Memory B cell (primary cell): ENCODE measurements at regions not wholly inside any gene's neighbourhood (a gene's known extent, or its start where the extent isn't known, plus 50 kb on each side); places are given as distances from the start of the nearest gene placed in this dataset.

Source experiments
- ATAC-seq: fragments of 150-1000 bp; cut with Tn5 transposase; 2 replicates; pipeline ENCODE4 v1.10.0; 2021; ENCODE audit warnings: low read depth, mild to moderate bottlenecking, moderate library complexity
- DNase-seq, 2 donors: peaks; one replicate each; pipeline ENCODE4 v3.0.0; 2022; ENCODE audit warnings: low spot score in 2 of 2
- H3K27ac Mint-ChIP-seq: one replicate; pipeline ENCODE4 v1.8.0; 2022; ENCODE audit warnings: mild to moderate bottlenecking, moderate library complexity, mixed read lengths
- H3K27me3 Mint-ChIP-seq: one replicate; pipeline ENCODE4 v1.8.0; 2022; ENCODE audit warnings: mixed read lengths
- H3K36me3 Mint-ChIP-seq: one replicate; pipeline ENCODE4 v1.8.0; 2022; ENCODE audit warnings: mild to moderate bottlenecking, mixed read lengths
- H3K4me1 Mint-ChIP-seq: one replicate; pipeline ENCODE4 v1.8.0; 2022; ENCODE audit warnings: mixed read lengths
- H3K4me3 Mint-ChIP-seq: one replicate; pipeline ENCODE4 v1.8.0; 2022; ENCODE audit warnings: mild to moderate bottlenecking, moderate library complexity, mixed read lengths
- H3K9me3 Mint-ChIP-seq: one replicate; pipeline ENCODE4 v1.8.0; 2022; ENCODE audit warnings: mixed read lengths

- Mint-ChIP-seq H3K4me1 (no peaks in the 10 kb centered on the region), H3K27ac (no peak overlapping the region), H3K4me3 (no peak overlapping the region), H3K9me3 (no peaks in the 10 kb centered on the region), H3K36me3 (no peaks in the 10 kb centered on the region), H3K27me3 (peaks cover 2% of the 10 kb centered on the region)
- no peak for DNase-seq
- no peak for ATAC-seq
Measured at GRCh38 chr3:159144472-159144871, 342.6 kb downstream of the MFSD1 start.

- H3K4me1 Mint-ChIP-seq = no peaks in the 10 kb centered on the region
- H3K36me3 Mint-ChIP-seq = no peaks in the 10 kb centered on the region
- no peak for ATAC-seq
- H3K9me3 Mint-ChIP-seq = no peaks in the 10 kb centered on the region
- H3K27me3 Mint-ChIP-seq = peaks cover 2% of the 10 kb centered on the region
- no peak for DNase-seq
- no peak overlapping the region for H3K27ac Mint-ChIP-seq
- no peak overlapping the region for H3K4me3 Mint-ChIP-seq
Measured at GRCh38 chr3:159144891-159145290, 343.0 kb downstream of the MFSD1 start.

- Mint-ChIP-seq H3K27me3 (peaks cover 2% of the 10 kb centered on the region), H3K4me1 (no peaks in the 10 kb centered on the region), H3K27ac (no peak overlapping the region), H3K9me3 (no peaks in the 10 kb centered on the region), H3K36me3 (no peaks in the 10 kb centered on the region), H3K4me3 (no peak overlapping the region)
- ATAC-seq = no peak
- DNase-seq = no peak
Measured at GRCh38 chr3:159146392-159146791, 344.5 kb downstream of the MFSD1 start.

GRCh38 chr3:159146856-159147435 is 345.1 kb downstream of the MFSD1 start:
- Mint-ChIP-seq H3K4me1 (no peaks in the 10 kb centered on the region), H3K9me3 (no peaks in the 10 kb centered on the region), H3K36me3 (no peaks in the 10 kb centered on the region), H3K27me3 (peaks cover 2% of the 10 kb centered on the region), H3K27ac (no peak overlapping the region), H3K4me3 (no peak overlapping the region)
- no peak for DNase-seq
- ATAC-seq = no peak

- no peaks in the 10 kb centered on the region for H3K36me3 Mint-ChIP-seq
- H3K4me1 Mint-ChIP-seq = no peaks in the 10 kb centered on the region
- no peak for ATAC-seq
- DNase-seq = no peak
- no peak overlapping the region for H3K27ac Mint-ChIP-seq
- H3K27me3 Mint-ChIP-seq = peaks cover 2% of the 10 kb centered on the region
- no peak overlapping the region for H3K4me3 Mint-ChIP-seq
- H3K9me3 Mint-ChIP-seq = no peaks in the 10 kb centered on the region
Measured at GRCh38 chr3:159147813-159148212, 346.0 kb downstream of the MFSD1 start.

- Mint-ChIP-seq H3K36me3 (no peaks in the 10 kb centered on the region), H3K4me1 (no peaks in the 10 kb centered on the region), H3K9me3 (no peaks in the 10 kb centered on the region), H3K27ac (no peak overlapping the region), H3K4me3 (no peak overlapping the region), H3K27me3 (no peaks in the 10 kb centered on the region)
- ATAC-seq (no peak), DNase-seq (no peak)
Measured at GRCh38 chr3:159148466-159148865, 346.6 kb downstream of the MFSD1 start.

GRCh38 chr3:159149131-159149530 is 347.3 kb downstream of the MFSD1 start:
- Mint-ChIP-seq H3K9me3 (no peaks in the 10 kb centered on the region), H3K36me3 (no peaks in the 10 kb centered on the region), H3K4me3 (no peak overlapping the region), H3K27me3 (no peaks in the 10 kb centered on the region), H3K27ac (no peak overlapping the region), H3K4me1 (no peaks in the 10 kb centered on the region)
- no peak for DNase-seq
- ATAC-seq = no peak

GRCh38 chr3:159149633-159150032 is 347.8 kb downstream of the MFSD1 start:
- no peak overlapping the region for H3K27ac Mint-ChIP-seq

GRCh38 chr3:159150180-159150579 is 348.3 kb downstream of the MFSD1 start:
- no peak for DNase-seq
- peaks cover 2% of the 10 kb centered on the region for H3K27me3 Mint-ChIP-seq
- no peaks in the 10 kb centered on the region for H3K9me3 Mint-ChIP-seq
- ATAC-seq = no peak
- no peaks in the 10 kb centered on the region for H3K4me1 Mint-ChIP-seq
- H3K27ac Mint-ChIP-seq = no peak overlapping the region
- H3K4me3 Mint-ChIP-seq = no peak overlapping the region
- no peaks in the 10 kb centered on the region for H3K36me3 Mint-ChIP-seq

More at GRCh38 chr3:159149633-159150032, 347.8 kb downstream of the MFSD1 start:
- no peaks in the 10 kb centered on the region for H3K9me3 Mint-ChIP-seq
- DNase-seq (no peak), ATAC-seq (no peak)
- H3K4me3 Mint-ChIP-seq = no peak overlapping the region
- H3K27me3 Mint-ChIP-seq = no peaks in the 10 kb centered on the region
- no peaks in the 10 kb centered on the region for H3K4me1 Mint-ChIP-seq
- no peaks in the 10 kb centered on the region for H3K36me3 Mint-ChIP-seq

- DNase-seq (no peak), ATAC-seq (no peak)
- Mint-ChIP-seq H3K27me3 (peaks cover 2% of the 10 kb centered on the region), H3K9me3 (no peaks in the 10 kb centered on the region), H3K4me1 (no peaks in the 10 kb centered on the region), H3K4me3 (no peak overlapping the region), H3K36me3 (no peaks in the 10 kb centered on the region), H3K27ac (no peak overlapping the region)
Measured at GRCh38 chr3:159151130-159151529, 349.3 kb downstream of the MFSD1 start.

GRCh38 chr3:159157275-159157674 is 355.4 kb downstream of the MFSD1 start:
- ATAC-seq (no peak), DNase-seq (no peak)
- Mint-ChIP-seq H3K36me3 (no peaks in the 10 kb centered on the region), H3K4me3 (no peak overlapping the region), H3K27ac (no peak overlapping the region), H3K4me1 (no peaks in the 10 kb centered on the region), H3K27me3 (peaks cover 2% of the 10 kb centered on the region), H3K9me3 (no peaks in the 10 kb centered on the region)

GRCh38 chr3:159158213-159158612 is 356.4 kb downstream of the MFSD1 start:
- Mint-ChIP-seq H3K4me1 (no peaks in the 10 kb centered on the region), H3K27ac (no peak overlapping the region), H3K4me3 (no peak overlapping the region), H3K27me3 (peaks cover 2% of the 10 kb centered on the region), H3K9me3 (no peaks in the 10 kb centered on the region), H3K36me3 (no peaks in the 10 kb centered on the region)
- ATAC-seq = no peak
- DNase-seq = no peak

- Mint-ChIP-seq H3K9me3 (no peaks in the 10 kb centered on the region), H3K4me1 (no peaks in the 10 kb centered on the region), H3K36me3 (no peaks in the 10 kb centered on the region), H3K27ac (no peak overlapping the region), H3K4me3 (no peak overlapping the region), H3K27me3 (peaks cover 2% of the 10 kb centered on the region)
- DNase-seq (no peak), ATAC-seq (no peak)
Measured at GRCh38 chr3:159158801-159159200, 356.9 kb downstream of the MFSD1 start.

- DNase-seq = no peak
- Mint-ChIP-seq H3K4me1 (no peaks in the 10 kb centered on the region), H3K4me3 (no peak overlapping the region), H3K27ac (no peak overlapping the region), H3K27me3 (peaks cover 2% of the 10 kb centered on the region), H3K36me3 (no peaks in the 10 kb centered on the region), H3K9me3 (no peaks in the 10 kb centered on the region)
- ATAC-seq = no peak
Measured at GRCh38 chr3:159159546-159159945, 357.7 kb downstream of the MFSD1 start.

- Mint-ChIP-seq H3K4me3 (no peak overlapping the region), H3K9me3 (no peaks in the 10 kb centered on the region), H3K36me3 (no peaks in the 10 kb centered on the region), H3K27me3 (no peaks in the 10 kb centered on the region), H3K4me1 (no peaks in the 10 kb centered on the region), H3K27ac (no peak overlapping the region)
- DNase-seq (no peak), ATAC-seq (no peak)
Measured at GRCh38 chr3:159163656-159164055, 361.8 kb downstream of the MFSD1 start.
